ENCODE measurements at regions not wholly inside any gene's neighbourhood (a gene's known extent, or its start where the extent isn't known, plus 50 kb on each side); places are given as distances from the start of the nearest gene placed in this dataset.
"Not testable (repeated sequence)": the region's sequence is repeated elsewhere in the genome, so short reads cannot be mapped to it uniquely, and the experiment has no call there.

GRCh38 chr16:73955702-73956101 lies 340.9 kb upstream of the PSMD7 start:
- DNase-seq (ENCODE audit: low read depth), result no peak

- DNase-seq (ENCODE audit: low read depth), result no peak
Observed at GRCh38 chr16:73955255-73955654, 341.4 kb upstream of the PSMD7 start.

- no peak for DNase-seq (ENCODE audit: low read depth)
Observed at GRCh38 chr16:73951481-73951880, 345.1 kb upstream of the PSMD7 start.

GRCh38 chr16:73949574-73950320 lies 346.9 kb upstream of the PSMD7 start:
- DNase-seq (ENCODE audit: low read depth), result peak; percentile 55

GRCh38 chr16:73945631-73946030 lies 351.0 kb upstream of the PSMD7 start:
- DNase-seq (ENCODE audit: low read depth), result no peak

GRCh38 chr16:73943184-73943583 lies 353.4 kb upstream of the PSMD7 start:
- not testable (repeated sequence) for DNase-seq (ENCODE audit: low read depth)

- not testable (repeated sequence) for DNase-seq (ENCODE audit: low read depth)
Observed at GRCh38 chr16:73940786-73941185, 355.8 kb upstream of the PSMD7 start.

GRCh38 chr16:73923951-73924350 lies 372.7 kb upstream of the PSMD7 start:
- DNase-seq (ENCODE audit: low read depth), result no peak

GRCh38 chr16:73921295-73921694 lies 375.3 kb upstream of the PSMD7 start:
- DNase-seq (ENCODE audit: low read depth), result no peak

- no peak for DNase-seq (ENCODE audit: low read depth)
Observed at GRCh38 chr16:73916829-73917594, 379.6 kb upstream of the PSMD7 start.

- no peak for DNase-seq (ENCODE audit: low read depth)
Observed at GRCh38 chr16:73915935-73916334, 380.7 kb upstream of the PSMD7 start.

GRCh38 chr16:73915140-73915539 lies 381.5 kb upstream of the PSMD7 start:
- no peak for DNase-seq (ENCODE audit: low read depth)

GRCh38 chr16:73912850-73913249 lies 383.8 kb upstream of the PSMD7 start:
- no peak for DNase-seq (ENCODE audit: low read depth)

GRCh38 chr16:73912281-73912680 lies 384.3 kb upstream of the PSMD7 start:
- no peak for DNase-seq (ENCODE audit: low read depth)

- DNase-seq (ENCODE audit: low read depth), result no peak
Observed at GRCh38 chr16:73909529-73910035, 387.0 kb upstream of the PSMD7 start.

GRCh38 chr16:73891129-73891542 lies 405.5 kb upstream of the PSMD7 start:
- DNase-seq (ENCODE audit: low read depth), result no peak

- no peak for DNase-seq (ENCODE audit: low read depth)
Observed at GRCh38 chr16:73890186-73891128, 406.2 kb upstream of the PSMD7 start.

GRCh38 chr16:73888840-73889490 lies 407.6 kb upstream of the PSMD7 start:
- DNase-seq (ENCODE audit: low read depth), result no peak

GRCh38 chr16:73887911-73888310 lies 408.7 kb upstream of the PSMD7 start:
- no peak for DNase-seq (ENCODE audit: low read depth)

GRCh38 chr16:73886426-73886825 lies 410.2 kb upstream of the PSMD7 start:
- DNase-seq (ENCODE audit: low read depth), result no peak

GRCh38 chr16:73885319-73885718 lies 411.3 kb upstream of the PSMD7 start:
- DNase-seq (ENCODE audit: low read depth), result no peak

- no peak for DNase-seq (ENCODE audit: low read depth)
Observed at GRCh38 chr16:73883841-73884240, 412.8 kb upstream of the PSMD7 start.
